ENCODE measurements at regions not wholly inside any gene's neighbourhood (a gene's known extent, or its start where the extent isn't known, plus 50 kb on each side); places are given as distances from the start of the nearest gene placed in this dataset.
"Not testable (repeated sequence)": the region's sequence is repeated elsewhere in the genome, so short reads cannot be mapped to it uniquely, and the experiment has no call there.

DNA sequence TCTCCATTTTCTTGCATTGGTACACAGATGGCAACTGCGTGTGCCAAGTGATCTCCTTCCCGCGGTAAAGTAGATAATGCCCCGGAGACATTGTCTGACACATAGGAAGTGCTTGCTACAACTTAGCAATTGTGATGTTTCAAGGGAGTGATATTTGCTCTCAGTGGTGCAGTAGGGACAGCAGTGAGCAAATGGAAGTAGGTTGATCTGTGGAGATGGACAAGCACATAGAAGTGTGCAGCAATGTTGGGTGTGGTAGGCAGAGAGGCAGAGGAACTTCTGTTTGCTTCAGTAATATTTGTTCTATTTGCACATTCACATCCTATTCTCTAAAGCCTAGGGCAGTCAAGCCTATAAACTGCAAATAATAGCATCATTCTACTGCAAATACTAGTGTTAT is 846.7 kb upstream of the PRKX start:
- H3K36me3 ChIP-seq (ENCODE audit: control insufficient read depth, insufficient read depth, low read length), result no peaks in the 10 kb centered on the region
- H3K9me3 Mint-ChIP-seq, result peaks cover 5% of the 10 kb centered on the region
- H3K4me3 ChIP-seq (ENCODE audit: low read length), result no peak overlapping the region
- H3K4me3 Mint-ChIP-seq, result no peak overlapping the region
- no peak overlapping the region for H3K27ac Mint-ChIP-seq
- 95 to 100% methylated on average over 3 to 4 of the region's 4 CpGs for WGBS, 2 experiments (ENCODE audit: insufficient coverage in 1 of 2, insufficient read length in 1 of 2)
- H3K9ac ChIP-seq (ENCODE audit: extremely low read depth, low read length, poor library complexity, severe bottlenecking), result no peak overlapping the region
- H3K4me1 ChIP-seq (ENCODE audit: control insufficient read depth, insufficient read depth, low read length), result no peaks in the 10 kb centered on the region
- H3K27me3 Mint-ChIP-seq (ENCODE audit: insufficient read depth), result peaks cover 9% of the 10 kb centered on the region
- no peaks in the 10 kb centered on the region for H3K36me3 Mint-ChIP-seq (ENCODE audit: low read depth)
- no peak for DNase-seq
- TF ChIP-seq, protein P1, sequence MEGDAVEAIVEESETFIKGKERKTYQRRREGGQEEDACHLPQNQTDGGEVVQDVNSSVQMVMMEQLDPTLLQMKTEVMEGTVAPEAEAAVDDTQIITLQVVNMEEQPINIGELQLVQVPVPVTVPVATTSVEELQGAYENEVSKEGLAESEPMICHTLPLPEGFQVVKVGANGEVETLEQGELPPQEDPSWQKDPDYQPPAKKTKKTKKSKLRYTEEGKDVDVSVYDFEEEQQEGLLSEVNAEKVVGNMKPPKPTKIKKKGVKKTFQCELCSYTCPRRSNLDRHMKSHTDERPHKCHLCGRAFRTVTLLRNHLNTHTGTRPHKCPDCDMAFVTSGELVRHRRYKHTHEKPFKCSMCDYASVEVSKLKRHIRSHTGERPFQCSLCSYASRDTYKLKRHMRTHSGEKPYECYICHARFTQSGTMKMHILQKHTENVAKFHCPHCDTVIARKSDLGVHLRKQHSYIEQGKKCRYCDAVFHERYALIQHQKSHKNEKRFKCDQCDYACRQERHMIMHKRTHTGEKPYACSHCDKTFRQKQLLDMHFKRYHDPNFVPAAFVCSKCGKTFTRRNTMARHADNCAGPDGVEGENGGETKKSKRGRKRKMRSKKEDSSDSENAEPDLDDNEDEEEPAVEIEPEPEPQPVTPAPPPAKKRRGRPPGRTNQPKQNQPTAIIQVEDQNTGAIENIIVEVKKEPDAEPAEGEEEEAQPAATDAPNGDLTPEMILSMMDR (conservative IDR thresholded peaks at IDR 0.05), result no peak
- no peaks in the 10 kb centered on the region for H3K9me3 ChIP-seq (ENCODE audit: control insufficient read depth, low read length)
- no peak overlapping the region for H3K27ac ChIP-seq (ENCODE audit: low read depth, low read length)
- no peaks in the 10 kb centered on the region for H3K27me3 ChIP-seq (ENCODE audit: control insufficient read depth, insufficient read depth, low read length, poor library complexity, severe bottlenecking)
- no peaks in the 10 kb centered on the region for H3K4me1 Mint-ChIP-seq

DNA sequence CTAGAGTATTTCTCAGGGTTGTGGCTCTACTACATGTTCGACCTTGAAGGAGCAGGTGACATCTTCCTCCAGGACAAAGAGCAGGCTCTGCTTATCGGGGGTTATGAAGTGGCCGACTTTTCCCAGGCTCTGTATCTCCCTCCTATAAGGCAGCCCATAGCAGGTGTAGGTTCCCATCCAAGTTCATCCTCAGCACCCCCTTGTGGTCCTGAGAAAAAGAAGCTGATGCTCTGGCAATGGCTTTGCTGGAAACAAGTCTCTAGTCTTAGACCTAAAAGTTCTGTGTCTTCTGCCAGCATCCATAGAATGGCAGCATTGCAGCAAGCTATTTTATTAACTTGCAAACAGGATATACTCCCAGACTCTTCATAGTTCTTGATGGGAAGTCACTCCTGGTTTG is 836.6 kb upstream of the PRKX start:
- no peaks in the 10 kb centered on the region for H3K4me1 Mint-ChIP-seq
- no peak overlapping the region for H3K4me3 ChIP-seq (ENCODE audit: low read length)

DNA sequence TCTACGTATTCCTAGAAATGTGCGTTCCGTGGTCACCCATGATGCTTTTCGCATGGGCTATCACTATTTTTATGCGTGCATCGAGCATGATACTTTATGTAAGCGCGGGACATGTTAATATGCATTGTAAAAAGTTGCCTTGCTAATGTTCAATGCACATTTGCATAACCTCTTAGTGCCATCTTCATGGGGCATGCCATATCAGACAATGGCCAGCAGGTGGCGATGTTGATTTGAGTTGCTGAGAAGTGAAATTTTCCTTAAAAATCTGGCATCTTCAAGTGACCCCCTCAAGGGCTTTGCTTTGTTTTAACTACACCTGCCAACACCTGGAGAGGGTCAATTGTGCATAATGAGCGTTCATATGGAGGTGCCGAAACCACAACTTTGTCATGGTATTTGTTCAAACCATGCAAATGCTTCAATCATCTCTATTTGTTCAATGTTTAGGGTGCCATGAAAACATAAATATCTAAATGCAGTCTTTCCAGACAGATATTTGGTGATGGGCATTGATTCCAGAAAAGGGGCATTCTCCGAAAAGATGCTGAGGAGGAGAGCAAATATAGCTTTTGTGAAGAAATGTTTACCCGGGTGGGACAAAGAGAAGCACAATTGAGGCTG is 833.9 kb upstream of the PRKX start:
- no peak overlapping the region for H3K27ac ChIP-seq (ENCODE audit: low read depth, low read length)
- H3K36me3 ChIP-seq (ENCODE audit: control insufficient read depth, insufficient read depth, low read length), result no peaks in the 10 kb centered on the region
- no peak overlapping the region for H3K4me3 ChIP-seq (ENCODE audit: low read length)
- no peaks in the 10 kb centered on the region for H3K27me3 ChIP-seq (ENCODE audit: control insufficient read depth, insufficient read depth, low read length, poor library complexity, severe bottlenecking)
- Mint-ChIP-seq H3K27ac (no peak overlapping the region), H3K36me3 (ENCODE audit: low read depth) (peaks cover 13% of the 10 kb centered on the region), H3K4me3 (no peak overlapping the region), H3K4me1 (peaks cover 3% of the 10 kb centered on the region), H3K27me3 (ENCODE audit: insufficient read depth) (no peaks in the 10 kb centered on the region), H3K9me3 (peaks cover 34% of the 10 kb centered on the region)
- no peak overlapping the region for H3K9ac ChIP-seq (ENCODE audit: extremely low read depth, low read length, poor library complexity, severe bottlenecking)
- WGBS, 2 experiments (ENCODE audit: insufficient coverage in 1 of 2, insufficient read length in 1 of 2), result 50 to 57% methylated on average over 6 to 13 of the region's 13 CpGs
- H3K9me3 ChIP-seq (ENCODE audit: control insufficient read depth, low read length), result no peaks in the 10 kb centered on the region
- DNase-seq, result peak; percentile 86
- TF ChIP-seq, protein P1 (conservative IDR thresholded peaks at IDR 0.05), result peak; percentile 95
- H3K4me1 ChIP-seq (ENCODE audit: control insufficient read depth, insufficient read depth, low read length), result no peaks in the 10 kb centered on the region

More for the DNA sequence above, 836.6 kb upstream of the PRKX start:
- H3K27me3 ChIP-seq (ENCODE audit: control insufficient read depth, insufficient read depth, low read length, poor library complexity, severe bottlenecking), result no peaks in the 10 kb centered on the region
- DNase-seq, result peak; percentile 71
- H3K36me3 ChIP-seq (ENCODE audit: control insufficient read depth, insufficient read depth, low read length), result no peaks in the 10 kb centered on the region
- H3K27ac ChIP-seq (ENCODE audit: low read depth, low read length), result no peak overlapping the region
- no peak overlapping the region for H3K9ac ChIP-seq (ENCODE audit: extremely low read depth, low read length, poor library complexity, severe bottlenecking)
- TF ChIP-seq, protein P1 (conservative IDR thresholded peaks at IDR 0.05), result peak; percentile 78
- no peak overlapping the region for H3K4me3 Mint-ChIP-seq
- 89% methylated on average over 3 of the region's 3 CpGs; no CpG with 5 or more reads in 1 of the 2 experiments for WGBS, 2 experiments (ENCODE audit: insufficient coverage in 1 of 2, insufficient read length in 1 of 2)
- H3K27ac Mint-ChIP-seq, result no peak overlapping the region
- no peaks in the 10 kb centered on the region for H3K9me3 ChIP-seq (ENCODE audit: control insufficient read depth, low read length)
- peaks cover 14% of the 10 kb centered on the region for H3K9me3 Mint-ChIP-seq
- peaks cover 7% of the 10 kb centered on the region for H3K36me3 Mint-ChIP-seq (ENCODE audit: low read depth)
- H3K4me1 ChIP-seq (ENCODE audit: control insufficient read depth, insufficient read depth, low read length), result no peaks in the 10 kb centered on the region
- no peaks in the 10 kb centered on the region for H3K27me3 Mint-ChIP-seq (ENCODE audit: insufficient read depth)

DNA sequence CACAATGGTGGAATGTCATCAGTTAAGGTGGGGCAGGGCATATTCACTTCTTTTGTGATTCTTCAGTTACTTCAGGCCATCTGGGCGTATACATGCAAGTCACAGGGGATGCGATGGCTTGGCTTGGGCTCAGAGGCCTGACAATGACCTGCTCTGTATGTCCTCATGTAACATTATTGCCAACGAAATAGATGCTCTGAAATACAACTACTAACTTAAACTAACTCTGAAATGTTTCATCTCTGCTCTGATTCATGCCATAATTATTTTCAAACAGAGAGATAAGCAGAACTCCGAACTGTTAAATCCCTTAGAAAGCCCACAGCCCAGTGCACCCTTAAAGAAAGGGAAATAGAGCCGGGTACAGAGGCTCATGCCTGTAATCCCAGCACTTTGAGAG is 832.7 kb upstream of the PRKX start:
- not testable (repeated sequence) for H3K9me3 ChIP-seq (ENCODE audit: control insufficient read depth, low read length); H3K36me3 ChIP-seq (ENCODE audit: control insufficient read depth, insufficient read depth, low read length); H3K27me3 ChIP-seq (ENCODE audit: control insufficient read depth, insufficient read depth, low read length, poor library complexity, severe bottlenecking); DNase-seq; H3K9ac ChIP-seq (ENCODE audit: extremely low read depth, low read length, poor library complexity, severe bottlenecking); H3K4me3 Mint-ChIP-seq; H3K27me3 Mint-ChIP-seq (ENCODE audit: insufficient read depth); H3K4me3 ChIP-seq (ENCODE audit: low read length); H3K27ac Mint-ChIP-seq; H3K27ac ChIP-seq (ENCODE audit: low read depth, low read length); H3K4me1 ChIP-seq (ENCODE audit: control insufficient read depth, insufficient read depth, low read length); H3K4me1 Mint-ChIP-seq
- Mint-ChIP-seq H3K36me3 (ENCODE audit: low read depth) (peaks cover 13% of the 10 kb centered on the region), H3K9me3 (peaks cover 34% of the 10 kb centered on the region)
- WGBS, 2 experiments (ENCODE audit: insufficient coverage in 1 of 2, insufficient read length in 1 of 2), result 92% methylated on average over 5 of the region's 5 CpGs; no CpG with 5 or more reads in 1 of the 2 experiments
